Loucy (cell line): ENCODE measurements at regions not wholly inside any gene's neighbourhood (a gene's known extent, or its start where the extent isn't known, plus 50 kb on each side); places are given as distances from the start of the nearest gene placed in this dataset.
"Not testable (repeated sequence)": the region's sequence is repeated elsewhere in the genome, so short reads cannot be mapped to it uniquely, and the experiment has no call there.

ENCODE experiments used
- CTCF ChIP-seq: fragments of 200-600 bp; sonication (generic); conservative IDR thresholded peaks from 2 replicates; pipeline ENCODE4 v1.5.1; 2014; ENCODE audit warnings: mild to moderate bottlenecking, antibody characterized with exemption, low read length
- EZH2phosphoT487 ChIP-seq: fragments of 200-600 bp; IDR thresholded peaks from 2 replicates; pipeline ENCODE4 v1.6.1; 2018; ENCODE audit warnings: antibody characterized with exemption, mild to moderate bottlenecking, moderate library complexity, borderline replicate concordance

DNA sequence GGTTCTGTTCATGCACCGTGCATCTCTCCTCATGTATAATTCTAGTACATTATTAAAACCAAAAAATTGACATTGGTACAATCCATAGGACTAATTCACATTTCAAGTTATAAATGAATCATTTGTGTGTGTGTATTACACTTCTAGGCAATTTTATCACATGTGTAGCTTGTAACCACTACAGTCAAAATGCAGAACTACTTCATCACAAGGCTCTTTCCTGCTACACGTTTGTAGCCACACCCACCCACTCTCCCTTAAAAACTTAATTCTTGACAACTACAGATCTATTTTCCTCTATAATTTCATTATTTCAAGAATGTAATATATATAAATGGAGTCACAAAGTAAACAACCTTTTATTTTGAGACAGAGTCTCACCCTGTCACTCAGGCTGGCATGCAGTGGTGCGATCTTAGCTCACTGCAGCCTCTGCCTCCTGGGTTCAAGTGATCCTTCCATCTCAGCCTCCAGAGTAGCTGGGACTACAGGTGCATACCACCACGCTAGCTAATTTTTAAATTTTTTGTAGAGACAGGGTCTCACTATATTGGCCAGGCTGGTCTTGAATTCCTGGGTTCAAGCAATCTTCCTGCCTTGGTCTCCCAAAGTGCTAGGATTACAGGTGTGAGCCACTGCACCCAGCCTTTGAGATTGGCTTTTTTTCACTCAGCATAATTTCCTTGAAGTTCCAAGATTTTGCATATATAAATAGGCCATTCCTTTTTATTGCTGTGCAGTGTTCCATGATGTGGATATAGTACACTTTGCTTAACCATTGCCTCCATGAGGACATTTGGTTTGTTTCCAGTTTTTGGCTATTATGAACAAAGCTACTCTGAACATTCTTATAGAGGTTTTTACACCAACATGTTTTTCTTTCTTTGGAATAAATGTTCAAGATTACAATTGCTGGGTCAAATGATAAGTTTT lies 88.7 kb downstream of the METTL2B start:
- not testable (repeated sequence) for TF ChIP-seq CTCF, EZH2phosphoT487
